ENCODE measurements at regions not wholly inside any gene's neighbourhood (a gene's known extent, or its start where the extent isn't known, plus 50 kb on each side); places are given as distances from the start of the nearest gene placed in this dataset.
"Not testable (repeated sequence)": the region's sequence is repeated elsewhere in the genome, so short reads cannot be mapped to it uniquely, and the experiment has no call there.

DNA sequence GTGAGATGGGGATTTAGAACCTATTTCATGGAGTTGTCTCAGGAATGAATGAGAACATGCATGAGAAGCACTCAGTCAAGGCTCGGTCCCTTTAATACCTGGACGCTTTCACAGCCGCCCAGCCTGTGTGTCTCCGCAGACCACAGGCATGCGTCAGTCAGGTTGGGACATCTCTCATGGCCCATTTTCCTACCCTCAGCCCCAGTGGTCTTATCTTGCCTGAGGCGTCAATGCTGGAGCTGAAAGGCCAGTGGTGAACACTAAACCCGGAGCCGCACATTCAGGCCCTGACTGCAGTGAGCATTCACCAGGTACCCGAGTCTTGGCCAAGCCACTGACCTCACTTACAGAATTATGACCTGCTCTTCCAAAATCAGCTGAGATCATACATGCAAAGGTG, 263.2 kb upstream of the RAB4A start:
- no peaks in the 10 kb centered on the region for H3K27me3 ChIP-seq (ENCODE audit: control insufficient read depth, insufficient read depth, low read length)
- H3K9me3 ChIP-seq (ENCODE audit: control insufficient read depth, low read depth, low read length), result no peaks in the 10 kb centered on the region
- no CpG with 5 or more reads among the region's 9 CpGs for WGBS (ENCODE audit: insufficient coverage, low lambda C conversion rate)
- no peak overlapping the region for H3K4me3 ChIP-seq (ENCODE audit: low read length)
- H3K4me1 ChIP-seq (ENCODE audit: control insufficient read depth, insufficient read depth, low read length), result no peaks in the 10 kb centered on the region
- DNase-seq, result no peak
- H3K27ac ChIP-seq (ENCODE audit: low read length), result no peak overlapping the region
- H3K36me3 ChIP-seq (ENCODE audit: control insufficient read depth, insufficient read depth, low read length), result no peaks in the 10 kb centered on the region

DNA sequence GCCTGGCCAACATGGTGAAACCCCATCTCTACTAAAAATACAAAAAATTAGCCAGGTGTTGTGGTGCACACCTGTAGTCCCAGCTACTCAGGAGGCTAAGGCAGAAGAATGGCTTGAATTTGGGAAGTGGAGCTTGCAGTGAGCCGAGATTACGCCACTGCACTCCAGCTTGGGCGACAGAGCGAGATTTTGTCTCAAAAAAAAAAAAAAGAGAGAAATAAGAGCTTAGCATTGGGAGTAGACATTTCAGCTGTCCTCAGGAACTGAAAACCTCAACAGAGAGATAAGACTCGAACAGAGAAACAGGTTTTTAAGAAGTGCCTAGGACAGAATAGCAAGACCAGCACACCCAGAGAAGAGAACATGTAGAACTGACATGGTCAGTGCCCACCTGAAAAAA, 262.6 kb upstream of the RAB4A start:
- not testable (repeated sequence) for H3K36me3 ChIP-seq (ENCODE audit: control insufficient read depth, insufficient read depth, low read length); H3K9me3 ChIP-seq (ENCODE audit: control insufficient read depth, low read depth, low read length); H3K4me3 ChIP-seq (ENCODE audit: low read length); H3K4me1 ChIP-seq (ENCODE audit: control insufficient read depth, insufficient read depth, low read length); DNase-seq; H3K27me3 ChIP-seq (ENCODE audit: control insufficient read depth, insufficient read depth, low read length); H3K27ac ChIP-seq (ENCODE audit: low read length)
- 64% methylated on average over 4 of the region's 5 CpGs for WGBS (ENCODE audit: insufficient coverage, low lambda C conversion rate)

DNA sequence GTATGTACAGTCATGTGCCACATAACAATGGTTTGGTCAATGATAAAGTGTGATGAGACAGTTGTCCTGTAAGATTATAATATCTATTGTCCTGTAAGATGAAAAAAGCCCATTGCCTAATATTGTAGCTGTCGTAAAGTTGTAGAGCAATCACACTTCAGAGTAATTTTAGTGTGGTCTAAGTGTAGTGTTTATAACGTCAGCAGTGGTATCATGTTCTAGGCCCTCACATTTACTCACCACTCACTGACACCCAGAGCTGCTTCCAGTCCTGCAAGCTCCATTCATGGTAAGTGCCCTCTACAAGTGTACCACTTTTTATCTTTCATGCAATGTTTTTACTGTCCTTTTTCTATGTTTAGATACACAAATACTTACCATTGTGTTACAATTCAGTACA, 259.9 kb upstream of the RAB4A start:
- H3K9me3 ChIP-seq (ENCODE audit: control insufficient read depth, low read depth, low read length), result no peaks in the 10 kb centered on the region
- WGBS (ENCODE audit: insufficient coverage, low lambda C conversion rate), result no CpG with 5 or more reads among the region's 2 CpGs
- DNase-seq, result no peak
- H3K36me3 ChIP-seq (ENCODE audit: control insufficient read depth, insufficient read depth, low read length), result no peaks in the 10 kb centered on the region
- H3K4me1 ChIP-seq (ENCODE audit: control insufficient read depth, insufficient read depth, low read length), result no peaks in the 10 kb centered on the region
- no peak overlapping the region for H3K27ac ChIP-seq (ENCODE audit: low read length)
- H3K4me3 ChIP-seq (ENCODE audit: low read length), result no peak overlapping the region
- no peaks in the 10 kb centered on the region for H3K27me3 ChIP-seq (ENCODE audit: control insufficient read depth, insufficient read depth, low read length)

DNA sequence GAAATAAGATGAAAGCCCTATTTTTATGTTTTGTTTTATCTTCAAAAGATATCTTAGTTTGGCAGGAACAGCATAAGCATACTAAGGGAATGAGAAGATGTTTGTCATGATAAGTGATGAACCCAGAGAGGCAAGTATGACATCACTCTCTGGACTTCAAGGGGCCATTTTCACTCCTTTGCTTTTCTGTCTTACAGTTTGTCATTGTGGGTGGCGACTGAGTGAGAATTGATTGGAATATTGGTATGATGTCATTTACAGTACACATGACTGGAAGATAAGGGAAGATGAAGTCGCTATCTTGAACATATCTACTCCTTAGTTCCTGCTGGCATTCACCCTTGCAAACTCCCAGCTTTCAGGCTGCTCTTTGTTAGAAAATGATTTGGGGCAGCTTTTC, 258.1 kb upstream of the RAB4A start:
- H3K27me3 ChIP-seq (ENCODE audit: control insufficient read depth, insufficient read depth, low read length), result no peaks in the 10 kb centered on the region
- no peaks in the 10 kb centered on the region for H3K36me3 ChIP-seq (ENCODE audit: control insufficient read depth, insufficient read depth, low read length)
- H3K27ac ChIP-seq (ENCODE audit: low read length), result no peak overlapping the region
- H3K4me3 ChIP-seq (ENCODE audit: low read length), result no peak overlapping the region
- WGBS (ENCODE audit: insufficient coverage, low lambda C conversion rate), result no CpG with 5 or more reads among the region's 2 CpGs
- no peak for DNase-seq
- no peaks in the 10 kb centered on the region for H3K4me1 ChIP-seq (ENCODE audit: control insufficient read depth, insufficient read depth, low read length)
- H3K9me3 ChIP-seq (ENCODE audit: control insufficient read depth, low read depth, low read length), result no peaks in the 10 kb centered on the region

DNA sequence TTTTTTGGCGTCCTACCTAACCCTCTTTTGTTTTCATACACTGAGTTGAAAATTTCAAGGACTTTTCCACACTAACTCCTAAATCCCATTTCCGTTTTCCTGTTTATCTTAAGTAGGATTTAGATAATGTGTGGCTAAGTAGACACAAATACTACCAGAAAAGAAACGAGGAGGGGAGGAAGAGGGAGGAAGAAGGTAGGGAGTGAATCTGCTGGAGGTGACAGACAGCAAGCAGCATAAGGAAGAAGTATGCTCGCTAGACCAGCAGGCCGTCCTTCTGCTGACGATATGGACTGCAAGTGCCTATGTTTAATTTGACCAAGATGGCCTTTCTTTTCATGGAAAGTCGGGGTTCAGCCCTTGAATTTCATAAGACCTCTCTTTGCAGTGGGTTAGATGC, 256.9 kb upstream of the RAB4A start:
- Histone ChIP-seq H3K27me3 (ENCODE audit: control insufficient read depth, insufficient read depth, low read length) (no peaks in the 10 kb centered on the region), H3K36me3 (ENCODE audit: control insufficient read depth, insufficient read depth, low read length) (no peaks in the 10 kb centered on the region), H3K9me3 (ENCODE audit: control insufficient read depth, low read depth, low read length) (no peaks in the 10 kb centered on the region), H3K27ac (ENCODE audit: low read length) (no peak overlapping the region), H3K4me1 (ENCODE audit: control insufficient read depth, insufficient read depth, low read length) (no peaks in the 10 kb centered on the region), H3K4me3 (ENCODE audit: low read length) (no peak overlapping the region)
- DNase-seq, result no peak
- 33% methylated on average over 1 of the region's 7 CpGs for WGBS (ENCODE audit: insufficient coverage, low lambda C conversion rate)

DNA sequence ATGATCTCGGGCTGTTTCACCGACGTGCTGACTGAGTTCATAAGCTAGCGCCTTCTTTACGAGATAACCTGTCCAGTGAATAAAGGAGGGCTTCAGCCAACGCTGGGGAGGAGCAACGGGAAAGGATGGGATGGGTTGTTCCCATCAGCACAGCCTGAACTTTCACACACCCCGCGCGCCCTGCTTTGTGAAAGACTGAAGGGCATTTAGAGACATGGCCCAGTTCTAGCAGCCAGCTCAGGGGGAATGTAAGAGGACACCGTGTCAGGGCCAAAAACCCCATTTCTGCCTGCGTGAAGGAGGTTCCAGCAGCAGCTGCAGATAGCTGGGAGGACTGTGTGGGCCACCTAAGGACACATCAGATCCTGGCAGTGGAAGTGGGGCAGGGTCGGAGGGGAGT, 255.1 kb upstream of the RAB4A start:
- Histone ChIP-seq H3K4me1 (ENCODE audit: control insufficient read depth, insufficient read depth, low read length) (no peaks in the 10 kb centered on the region), H3K9me3 (ENCODE audit: control insufficient read depth, low read depth, low read length) (no peaks in the 10 kb centered on the region), H3K36me3 (ENCODE audit: control insufficient read depth, insufficient read depth, low read length) (no peaks in the 10 kb centered on the region), H3K27me3 (ENCODE audit: control insufficient read depth, insufficient read depth, low read length) (no peaks in the 10 kb centered on the region), H3K27ac (ENCODE audit: low read length) (no peak overlapping the region), H3K4me3 (ENCODE audit: low read length) (no peak overlapping the region)
- 80% methylated on average over 1 of the region's 13 CpGs for WGBS (ENCODE audit: insufficient coverage, low lambda C conversion rate)
- no peak for DNase-seq

DNA sequence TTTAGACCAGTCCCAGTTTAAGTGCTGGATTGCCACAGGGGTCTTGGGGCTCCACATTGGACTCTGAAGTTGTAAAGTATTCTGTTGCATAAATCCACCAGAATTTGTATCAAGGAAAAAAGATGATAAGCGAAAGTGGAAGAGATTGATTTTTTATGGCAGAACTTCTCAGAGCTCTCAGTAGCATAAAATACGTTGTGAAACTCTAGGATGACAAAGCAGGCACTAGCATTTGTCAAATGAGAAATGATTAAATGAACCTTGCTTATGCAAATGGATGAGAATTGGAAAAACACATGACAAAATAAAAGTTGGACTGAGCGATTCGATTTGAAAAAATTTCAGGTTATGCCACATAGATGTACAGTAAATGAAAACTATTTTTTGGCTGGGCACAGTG, 253.8 kb upstream of the RAB4A start:
- Histone ChIP-seq H3K27me3 (ENCODE audit: control insufficient read depth, insufficient read depth, low read length) (no peaks in the 10 kb centered on the region), H3K9me3 (ENCODE audit: control insufficient read depth, low read depth, low read length) (no peaks in the 10 kb centered on the region), H3K4me3 (ENCODE audit: low read length) (no peak overlapping the region), H3K4me1 (ENCODE audit: control insufficient read depth, insufficient read depth, low read length) (no peaks in the 10 kb centered on the region), H3K36me3 (ENCODE audit: control insufficient read depth, insufficient read depth, low read length) (no peaks in the 10 kb centered on the region), H3K27ac (ENCODE audit: low read length) (no peak overlapping the region)
- DNase-seq, result no peak
- 93% methylated on average over 4 of the region's 4 CpGs for WGBS (ENCODE audit: insufficient coverage, low lambda C conversion rate)

DNA sequence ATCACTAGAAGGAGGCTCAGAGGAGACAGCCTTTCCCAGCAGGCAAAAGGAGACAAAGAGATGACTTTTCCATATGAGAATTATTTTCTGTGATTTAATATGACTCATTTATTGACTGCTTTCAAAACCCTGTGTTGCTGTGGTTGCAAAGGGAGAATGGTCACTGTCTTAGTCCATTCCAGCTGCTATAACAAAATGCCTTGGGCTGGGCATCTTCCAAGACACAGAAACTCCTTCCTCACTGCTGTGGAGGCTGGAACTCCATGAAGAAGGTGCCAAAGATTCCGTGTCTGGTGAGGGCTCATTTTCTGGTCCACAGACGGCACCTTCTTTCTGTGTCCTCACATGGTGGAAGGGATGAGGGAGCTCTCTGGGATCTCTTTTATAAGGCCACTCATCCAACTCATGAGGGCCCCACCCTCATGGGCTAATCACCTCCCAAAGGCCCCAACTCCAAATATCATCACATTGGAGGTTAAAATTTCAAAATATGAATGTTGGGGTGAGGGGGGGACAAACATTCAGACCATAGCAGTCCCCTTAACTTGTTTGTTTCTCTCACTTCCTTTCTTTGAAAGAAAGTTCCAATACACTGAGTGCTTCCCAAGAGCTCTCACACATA, 252.1 kb upstream of the RAB4A start:
- Histone ChIP-seq H3K27me3 (ENCODE audit: control insufficient read depth, insufficient read depth, low read length) (no peaks in the 10 kb centered on the region), H3K4me1 (ENCODE audit: control insufficient read depth, insufficient read depth, low read length) (no peaks in the 10 kb centered on the region), H3K36me3 (ENCODE audit: control insufficient read depth, insufficient read depth, low read length) (no peaks in the 10 kb centered on the region), H3K27ac (ENCODE audit: low read length) (no peak overlapping the region), H3K4me3 (ENCODE audit: low read length) (no peak overlapping the region), H3K9me3 (ENCODE audit: control insufficient read depth, low read depth, low read length) (no peaks in the 10 kb centered on the region)
- no peak for DNase-seq
- no CpG with 5 or more reads among the region's 2 CpGs for WGBS (ENCODE audit: insufficient coverage, low lambda C conversion rate)

DNA sequence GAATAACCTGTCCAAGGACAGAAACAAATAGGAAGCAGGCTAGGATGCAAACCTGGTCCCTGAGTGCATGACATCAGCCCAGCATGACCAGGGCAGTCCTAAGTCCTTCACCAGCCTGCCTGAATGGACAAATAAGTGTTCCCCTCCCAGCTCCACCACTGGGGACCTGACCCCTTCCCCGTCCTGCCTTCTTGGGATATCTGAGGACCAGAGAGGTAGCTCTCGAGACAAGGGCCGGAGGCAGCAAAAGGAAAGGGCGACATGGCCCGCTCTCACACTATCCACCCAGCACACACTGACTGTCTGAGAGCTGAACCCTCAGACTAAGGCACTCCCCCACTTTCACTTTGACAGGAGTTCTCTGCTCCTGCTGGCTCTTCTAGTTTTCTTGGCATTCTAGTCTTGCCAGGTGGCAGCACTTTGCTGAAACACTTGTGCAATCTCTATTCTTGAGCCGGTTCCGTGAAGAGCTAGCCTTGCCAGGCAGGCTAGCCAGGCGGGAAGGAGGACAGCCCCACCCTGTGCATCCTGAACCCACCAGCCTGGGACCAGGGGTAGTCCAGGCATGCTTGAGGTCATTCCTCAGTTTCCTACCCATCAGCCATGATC, 251.1 kb upstream of the RAB4A start:
- H3K27ac ChIP-seq (ENCODE audit: low read length), result no peak overlapping the region
- H3K9me3 ChIP-seq (ENCODE audit: control insufficient read depth, low read depth, low read length), result no peaks in the 10 kb centered on the region
- no CpG with 5 or more reads among the region's 8 CpGs for WGBS (ENCODE audit: insufficient coverage, low lambda C conversion rate)
- DNase-seq, result peak; percentile 71 to 92
- no peak overlapping the region for H3K4me3 ChIP-seq (ENCODE audit: low read length)
- no peaks in the 10 kb centered on the region for H3K27me3 ChIP-seq (ENCODE audit: control insufficient read depth, insufficient read depth, low read length)
- H3K36me3 ChIP-seq (ENCODE audit: control insufficient read depth, insufficient read depth, low read length), result no peaks in the 10 kb centered on the region
- no peaks in the 10 kb centered on the region for H3K4me1 ChIP-seq (ENCODE audit: control insufficient read depth, insufficient read depth, low read length)

DNA sequence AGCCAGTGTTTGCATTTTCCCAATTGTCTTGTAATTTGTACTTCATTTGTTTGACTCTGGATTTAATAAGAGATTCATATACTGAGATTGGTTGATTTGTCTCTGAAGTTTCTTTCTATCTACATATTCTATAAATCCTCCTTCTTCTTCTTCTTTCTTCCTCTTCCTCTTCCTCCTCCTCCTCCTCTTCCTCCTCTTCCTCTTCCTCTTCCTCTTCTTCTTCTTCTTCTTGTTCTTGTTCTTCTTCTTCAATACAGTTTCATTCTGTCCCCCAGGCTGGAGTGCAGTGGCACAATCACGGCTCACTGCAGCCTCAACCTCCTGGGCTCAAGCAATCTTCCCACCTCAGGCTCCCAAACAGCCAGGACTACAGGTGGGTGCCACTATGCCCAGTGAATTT, 249.9 kb upstream of the RAB4A start:
- WGBS (ENCODE audit: insufficient coverage, low lambda C conversion rate), result no CpG with 5 or more reads among the region's 1 CpG
- not testable (repeated sequence) for H3K27ac ChIP-seq (ENCODE audit: low read length); DNase-seq; H3K9me3 ChIP-seq (ENCODE audit: control insufficient read depth, low read depth, low read length); H3K4me3 ChIP-seq (ENCODE audit: low read length); H3K36me3 ChIP-seq (ENCODE audit: control insufficient read depth, insufficient read depth, low read length); H3K27me3 ChIP-seq (ENCODE audit: control insufficient read depth, insufficient read depth, low read length); H3K4me1 ChIP-seq (ENCODE audit: control insufficient read depth, insufficient read depth, low read length)
